ENCODE measurements at regions not wholly inside any gene's neighbourhood (a gene's known extent, or its start where the extent isn't known, plus 50 kb on each side); places are given as distances from the start of the nearest gene placed in this dataset.
A peak's percentile ranks its signal among the peaks of the same experiment; 100 is the strongest.

DNA sequence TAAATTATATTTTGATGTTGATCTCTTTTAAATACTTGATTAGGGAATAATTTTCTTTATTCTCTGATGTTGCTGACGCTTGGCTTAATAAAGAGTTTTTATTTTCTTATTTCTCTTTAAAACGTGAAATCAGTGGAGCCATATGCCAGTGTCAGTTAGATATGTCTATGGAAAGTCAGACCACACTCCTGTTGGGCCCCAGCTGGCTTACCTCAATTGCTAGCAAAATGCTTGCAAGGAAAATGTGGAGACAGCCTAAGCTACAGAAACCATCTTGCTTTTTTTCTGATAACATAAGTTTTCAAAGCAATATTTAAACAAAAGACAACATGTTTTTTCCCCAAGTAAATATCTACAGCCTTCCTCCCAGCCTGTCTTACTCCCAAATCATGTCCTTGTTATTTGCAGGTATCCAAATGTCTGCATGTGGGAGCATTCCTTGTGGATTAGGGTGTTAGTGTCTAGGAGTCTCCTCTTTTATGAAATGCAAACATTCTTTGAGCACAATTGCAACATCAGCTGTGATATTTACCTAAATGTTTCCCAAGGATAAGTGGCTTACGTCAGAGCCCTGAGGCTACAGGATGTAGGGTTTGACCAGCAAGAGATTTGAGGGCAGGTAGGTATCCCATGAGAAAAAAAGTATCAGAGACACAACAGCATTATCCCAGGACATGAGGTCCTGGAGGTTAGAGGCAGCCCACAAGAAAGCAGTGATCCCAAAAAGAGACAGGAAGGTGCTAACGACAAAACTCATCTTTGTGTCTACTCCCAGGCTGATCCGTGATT is 117.2 kb upstream of the KCNJ15 start (continued):
- TF ChIP-seq, protein P1, sequence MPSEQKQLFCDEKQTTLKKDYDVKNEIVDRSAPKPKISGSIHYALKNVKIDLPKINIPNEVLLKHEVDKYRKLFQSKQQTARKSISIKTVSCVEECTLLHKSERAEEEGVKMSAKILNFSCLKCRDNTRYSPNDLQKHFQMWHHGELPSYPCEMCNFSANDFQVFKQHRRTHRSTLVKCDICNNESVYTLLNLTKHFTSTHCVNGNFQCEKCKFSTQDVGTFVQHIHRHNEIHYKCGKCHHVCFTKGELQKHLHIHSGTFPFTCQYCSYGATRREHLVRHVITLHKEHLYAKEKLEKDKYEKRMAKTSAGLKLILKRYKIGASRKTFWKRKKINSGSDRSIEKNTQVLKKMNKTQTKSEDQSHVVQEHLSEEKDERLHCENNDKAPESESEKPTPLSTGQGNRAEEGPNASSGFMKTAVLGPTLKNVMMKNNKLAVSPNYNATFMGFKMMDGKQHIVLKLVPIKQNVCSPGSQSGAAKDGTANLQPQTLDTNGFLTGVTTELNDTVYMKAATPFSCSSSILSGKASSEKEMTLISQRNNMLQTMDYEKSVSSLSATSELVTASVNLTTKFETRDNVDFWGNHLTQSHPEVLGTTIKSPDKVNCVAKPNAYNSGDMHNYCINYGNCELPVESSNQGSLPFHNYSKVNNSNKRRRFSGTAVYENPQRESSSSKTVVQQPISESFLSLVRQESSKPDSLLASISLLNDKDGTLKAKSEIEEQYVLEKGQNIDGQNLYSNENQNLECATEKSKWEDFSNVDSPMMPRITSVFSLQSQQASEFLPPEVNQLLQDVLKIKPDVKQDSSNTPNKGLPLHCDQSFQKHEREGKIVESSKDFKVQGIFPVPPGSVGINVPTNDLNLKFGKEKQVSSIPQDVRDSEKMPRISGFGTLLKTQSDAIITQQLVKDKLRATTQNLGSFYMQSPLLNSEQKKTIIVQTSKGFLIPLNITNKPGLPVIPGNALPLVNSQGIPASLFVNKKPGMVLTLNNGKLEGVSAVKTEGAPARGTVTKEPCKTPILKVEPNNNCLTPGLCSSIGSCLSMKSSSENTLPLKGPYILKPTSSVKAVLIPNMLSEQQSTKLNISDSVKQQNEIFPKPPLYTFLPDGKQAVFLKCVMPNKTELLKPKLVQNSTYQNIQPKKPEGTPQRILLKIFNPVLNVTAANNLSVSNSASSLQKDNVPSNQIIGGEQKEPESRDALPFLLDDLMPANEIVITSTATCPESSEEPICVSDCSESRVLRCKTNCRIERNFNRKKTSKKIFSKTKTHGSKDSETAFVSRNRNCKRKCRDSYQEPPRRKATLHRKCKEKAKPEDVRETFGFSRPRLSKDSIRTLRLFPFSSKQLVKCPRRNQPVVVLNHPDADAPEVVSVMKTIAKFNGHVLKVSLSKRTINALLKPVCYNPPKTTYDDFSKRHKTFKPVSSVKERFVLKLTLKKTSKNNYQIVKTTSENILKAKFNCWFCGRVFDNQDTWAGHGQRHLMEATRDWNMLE (tag by site-specific recombination; conservative IDR thresholded peaks at IDR 0.05; ENCODE audit: low read depth) = 0 out of 2 replicates have a peak, but pooled peaks have one; percentile 13
- TF ChIP-seq, protein P2, sequence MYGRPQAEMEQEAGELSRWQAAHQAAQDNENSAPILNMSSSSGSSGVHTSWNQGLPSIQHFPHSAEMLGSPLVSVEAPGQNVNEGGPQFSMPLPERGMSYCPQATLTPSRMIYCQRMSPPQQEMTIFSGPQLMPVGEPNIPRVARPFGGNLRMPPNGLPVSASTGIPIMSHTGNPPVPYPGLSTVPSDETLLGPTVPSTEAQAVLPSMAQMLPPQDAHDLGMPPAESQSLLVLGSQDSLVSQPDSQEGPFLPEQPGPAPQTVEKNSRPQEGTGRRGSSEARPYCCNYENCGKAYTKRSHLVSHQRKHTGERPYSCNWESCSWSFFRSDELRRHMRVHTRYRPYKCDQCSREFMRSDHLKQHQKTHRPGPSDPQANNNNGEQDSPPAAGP (tag by site-specific recombination; IDR thresholded peaks at IDR 0.05) = 0 out of 2 replicates have a peak, but pooled peaks have one; percentile 22
- TF ChIP-seq ZNF366 (tag by site-specific recombination; conservative IDR thresholded peaks at IDR 0.05) (peak; percentile 30; the same call in 1 of the 2 replicates), WT1 (tag by site-specific recombination; IDR thresholded peaks at IDR 0.05) (peak; percentile 96), SP7 (tag by site-specific recombination; IDR thresholded peaks at IDR 0.05) (peak; percentile 10; the same call in 1 of the 2 replicates)
- TF ChIP-seq, protein P3, sequence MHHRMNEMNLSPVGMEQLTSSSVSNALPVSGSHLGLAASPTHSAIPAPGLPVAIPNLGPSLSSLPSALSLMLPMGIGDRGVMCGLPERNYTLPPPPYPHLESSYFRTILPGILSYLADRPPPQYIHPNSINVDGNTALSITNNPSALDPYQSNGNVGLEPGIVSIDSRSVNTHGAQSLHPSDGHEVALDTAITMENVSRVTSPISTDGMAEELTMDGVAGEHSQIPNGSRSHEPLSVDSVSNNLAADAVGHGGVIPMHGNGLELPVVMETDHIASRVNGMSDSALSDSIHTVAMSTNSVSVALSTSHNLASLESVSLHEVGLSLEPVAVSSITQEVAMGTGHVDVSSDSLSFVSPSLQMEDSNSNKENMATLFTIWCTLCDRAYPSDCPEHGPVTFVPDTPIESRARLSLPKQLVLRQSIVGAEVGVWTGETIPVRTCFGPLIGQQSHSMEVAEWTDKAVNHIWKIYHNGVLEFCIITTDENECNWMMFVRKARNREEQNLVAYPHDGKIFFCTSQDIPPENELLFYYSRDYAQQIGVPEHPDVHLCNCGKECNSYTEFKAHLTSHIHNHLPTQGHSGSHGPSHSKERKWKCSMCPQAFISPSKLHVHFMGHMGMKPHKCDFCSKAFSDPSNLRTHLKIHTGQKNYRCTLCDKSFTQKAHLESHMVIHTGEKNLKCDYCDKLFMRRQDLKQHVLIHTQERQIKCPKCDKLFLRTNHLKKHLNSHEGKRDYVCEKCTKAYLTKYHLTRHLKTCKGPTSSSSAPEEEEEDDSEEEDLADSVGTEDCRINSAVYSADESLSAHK (tag by site-specific recombination; IDR thresholded peaks at IDR 0.05) = no peak

DNA sequence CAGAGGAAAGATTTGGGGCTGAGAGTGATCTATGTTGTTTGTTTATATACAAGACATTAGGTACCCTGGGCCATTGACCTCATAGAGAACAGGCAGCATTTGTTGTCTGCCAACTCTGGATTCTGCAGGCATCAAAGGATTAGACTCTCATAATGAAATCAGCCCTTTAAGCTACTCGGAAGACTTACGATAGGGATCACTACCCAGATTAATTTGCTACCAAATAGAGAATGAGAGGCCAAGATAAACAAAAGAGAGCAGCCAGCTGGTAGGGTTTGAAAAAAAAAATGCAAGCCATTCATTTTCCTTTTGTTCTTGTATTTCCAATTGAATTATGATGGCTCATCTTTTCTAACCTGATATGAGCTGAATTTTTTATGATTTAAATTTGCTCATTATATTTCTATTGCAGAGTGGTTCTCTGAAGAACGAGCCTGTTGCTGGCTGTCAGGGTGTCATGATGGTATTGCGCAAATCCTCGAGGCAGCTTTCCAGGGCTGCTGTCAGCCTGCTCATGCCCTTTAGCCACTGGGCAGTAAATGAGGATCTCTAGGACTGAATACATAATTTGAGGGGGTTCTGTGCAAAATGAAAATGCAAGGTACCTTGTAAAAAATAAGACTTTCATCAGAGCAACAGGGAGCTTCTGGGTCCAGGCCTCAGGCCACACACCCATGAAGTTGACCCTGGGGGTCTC is 116.4 kb upstream of the KCNJ15 start:
- POLR2A ChIA-PET = no interaction called here
- CTCF ChIA-PET = interaction anchor here (0.5 to 2.0 kb wide), 3 partner anchors 13 to 428 kb away, joined by 4 to 10 read pairs (median 4); no protein-coding TSS in a partner anchor
- no peak for TF ChIP-seq ZNF350 (tag by site-specific recombination; IDR thresholded peaks at IDR 0.05)
- TF ChIP-seq, protein P4, sequence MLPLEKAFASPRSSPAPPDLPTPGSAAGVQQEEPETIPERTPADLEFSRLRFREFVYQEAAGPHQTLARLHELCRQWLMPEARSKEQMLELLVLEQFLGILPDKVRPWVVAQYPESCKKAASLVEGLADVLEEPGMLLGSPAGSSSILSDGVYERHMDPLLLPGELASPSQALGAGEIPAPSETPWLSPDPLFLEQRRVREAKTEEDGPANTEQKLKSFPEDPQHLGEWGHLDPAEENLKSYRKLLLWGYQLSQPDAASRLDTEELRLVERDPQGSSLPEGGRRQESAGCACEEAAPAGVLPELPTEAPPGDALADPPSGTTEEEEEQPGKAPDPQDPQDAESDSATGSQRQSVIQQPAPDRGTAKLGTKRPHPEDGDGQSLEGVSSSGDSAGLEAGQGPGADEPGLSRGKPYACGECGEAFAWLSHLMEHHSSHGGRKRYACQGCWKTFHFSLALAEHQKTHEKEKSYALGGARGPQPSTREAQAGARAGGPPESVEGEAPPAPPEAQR (tag by site-specific recombination; IDR thresholded peaks at IDR 0.05) = no peak
- TF ChIP-seq ZNF670 (tag by site-specific recombination; IDR thresholded peaks at IDR 0.05; ENCODE audit: low read depth) = no peak
- TF ChIP-seq ZFP69B (tag by site-specific recombination; IDR thresholded peaks at IDR 0.05) = 0 out of 2 replicates have a peak, but pooled peaks have one; percentile 13
- TF ChIP-seq, protein P5, sequence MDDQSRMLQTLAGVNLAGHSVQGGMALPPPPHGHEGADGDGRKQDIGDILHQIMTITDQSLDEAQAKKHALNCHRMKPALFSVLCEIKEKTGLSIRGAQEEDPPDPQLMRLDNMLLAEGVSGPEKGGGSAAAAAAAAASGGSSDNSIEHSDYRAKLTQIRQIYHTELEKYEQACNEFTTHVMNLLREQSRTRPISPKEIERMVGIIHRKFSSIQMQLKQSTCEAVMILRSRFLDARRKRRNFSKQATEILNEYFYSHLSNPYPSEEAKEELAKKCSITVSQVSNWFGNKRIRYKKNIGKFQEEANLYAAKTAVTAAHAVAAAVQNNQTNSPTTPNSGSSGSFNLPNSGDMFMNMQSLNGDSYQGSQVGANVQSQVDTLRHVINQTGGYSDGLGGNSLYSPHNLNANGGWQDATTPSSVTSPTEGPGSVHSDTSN (CRISPR knock-in tag; IDR thresholded peaks at IDR 0.05) = no peak
- TF ChIP-seq ZNF335 (tag by site-specific recombination; conservative IDR thresholded peaks at IDR 0.05) = 0 out of 2 replicates have a peak, but pooled peaks have one; percentile 22
- no peak for TF ChIP-seq ZNF37A (tag by site-specific recombination; IDR thresholded peaks at IDR 0.05)
- TF ChIP-seq ZNF843 (tag by site-specific recombination; IDR thresholded peaks at IDR 0.05) = no peak
- TF ChIP-seq, protein P6, sequence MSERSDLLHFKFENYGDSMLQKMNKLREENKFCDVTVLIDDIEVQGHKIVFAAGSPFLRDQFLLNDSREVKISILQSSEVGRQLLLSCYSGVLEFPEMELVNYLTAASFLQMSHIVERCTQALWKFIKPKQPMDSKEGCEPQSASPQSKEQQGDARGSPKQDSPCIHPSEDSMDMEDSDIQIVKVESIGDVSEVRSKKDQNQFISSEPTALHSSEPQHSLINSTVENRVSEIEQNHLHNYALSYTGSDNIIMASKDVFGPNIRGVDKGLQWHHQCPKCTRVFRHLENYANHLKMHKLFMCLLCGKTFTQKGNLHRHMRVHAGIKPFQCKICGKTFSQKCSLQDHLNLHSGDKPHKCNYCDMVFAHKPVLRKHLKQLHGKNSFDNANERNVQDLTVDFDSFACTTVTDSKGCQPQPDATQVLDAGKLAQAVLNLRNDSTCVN (tag by site-specific recombination; optimal IDR thresholded peaks at IDR 0.05) = no peak
- TF ChIP-seq ZIC2 (tag by site-specific recombination; IDR thresholded peaks at IDR 0.05) = no peak
- TF ChIP-seq ZBTB7A (tag by site-specific recombination; IDR thresholded peaks at IDR 0.05; ENCODE audit: low read depth) = no peak
- TF ChIP-seq ZNF585B (tag by site-specific recombination; IDR thresholded peaks at IDR 0.05) = no peak
- peak; percentile 23; the same call in 1 of the 2 replicates for TF ChIP-seq ZBTB8A (tag by site-specific recombination; IDR thresholded peaks at IDR 0.05)
- no peak for TF ChIP-seq ZNF341 (tag by site-specific recombination; IDR thresholded peaks at IDR 0.05; ENCODE audit: low read depth)
- TF ChIP-seq OSR2 (tag by site-specific recombination; IDR thresholded peaks at IDR 0.05) = peak; percentile 97
- TF ChIP-seq ZNF629 (tag by site-specific recombination; IDR thresholded peaks at IDR 0.05) = 0 out of 2 replicates have a peak, but pooled peaks have one; percentile 4

More for the DNA sequence above, 116.4 kb upstream of the KCNJ15 start:
- Histone ChIP-seq H3K4me1 (ENCODE audit: control insufficient read depth, insufficient read depth, low read length) (peaks cover 14% of the 10 kb centered on the region), H3K4me3 (ENCODE audit: low read depth, low read length) (no peak overlapping the region), H3K27ac (ENCODE audit: extremely low read depth, low read depth, low read length) (peak overlapping the region; percentile 51), H3K36me3 (ENCODE audit: control insufficient read depth in 2 of 2, insufficient read depth in 1 of 2, low read length in 2 of 2) (no peaks in the 10 kb centered on the region), H3K9me3 (ENCODE audit: control insufficient read depth, insufficient read depth, low read depth, low read length) (no peaks in the 10 kb centered on the region; the same call in 1 of the 2 replicates)
